Right forelimb (tissue), 1 donor: ENCODE measurements at regions not wholly inside any gene's neighbourhood (a gene's known extent, or its start where the extent isn't known, plus 50 kb on each side); places are given as distances from the start of the nearest gene placed in this dataset.

ENCODE experiments used
- DNase-seq: peaks from one replicate; pipeline ENCODE4 v3.0.0-alpha.2; 2018

DNA sequence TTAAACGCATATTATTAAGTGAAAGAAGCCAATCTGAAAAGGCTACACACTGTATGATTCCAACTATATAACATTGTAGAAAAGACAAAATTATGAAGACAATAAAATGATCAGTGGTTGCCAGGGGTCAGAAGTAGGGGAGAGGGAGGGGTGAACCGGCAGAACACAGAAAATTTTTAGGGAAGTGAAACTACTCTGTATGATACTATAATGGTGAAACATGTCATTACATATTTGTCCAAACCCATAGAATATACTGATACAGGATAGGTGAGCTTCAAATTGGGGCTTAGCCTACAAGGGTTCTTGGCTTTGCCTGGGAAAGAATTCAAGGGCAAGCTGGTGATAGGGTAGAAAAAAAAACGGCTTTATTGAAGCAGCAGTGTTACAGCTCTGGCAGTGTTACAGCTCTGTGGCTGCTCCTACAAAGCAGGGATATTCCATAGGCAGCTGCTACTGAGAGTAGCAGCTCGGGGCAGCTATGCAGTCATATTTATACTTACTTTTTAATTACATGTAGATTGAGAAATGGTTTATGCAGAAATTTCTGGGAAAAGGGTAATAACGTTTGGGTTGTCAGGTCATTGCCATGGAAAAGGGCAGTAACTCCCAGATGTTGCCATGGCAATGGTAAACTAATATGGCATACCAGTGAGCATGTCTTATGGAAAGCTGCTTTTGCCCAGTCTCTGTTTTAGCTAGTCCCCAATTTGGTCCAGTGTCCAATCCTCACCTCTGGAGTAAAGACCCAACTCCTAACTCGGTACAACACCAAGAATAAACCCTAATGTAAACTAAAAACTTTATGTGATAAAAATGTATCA, 125.1 kb upstream of the SLC25A36 start:
- no peak for DNase-seq

DNA sequence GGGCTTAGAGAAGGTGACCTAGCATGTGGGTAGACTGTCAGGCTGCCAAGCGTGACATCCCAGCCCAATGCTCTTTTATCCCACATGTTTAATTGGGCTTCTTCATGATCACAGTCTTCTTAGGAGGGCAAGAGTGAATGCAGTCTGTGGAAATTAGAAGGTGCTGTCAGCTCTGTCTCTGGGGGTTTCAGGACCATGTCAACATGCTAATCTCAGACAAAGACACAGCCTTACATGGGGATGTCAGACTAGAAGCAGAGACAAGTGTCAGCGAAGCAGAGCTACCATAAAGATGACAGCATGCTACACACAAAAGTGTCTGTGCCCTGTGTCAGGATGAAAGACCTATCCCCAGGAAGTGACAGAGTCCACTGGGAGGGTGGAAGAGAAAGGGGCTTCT, 120.1 kb upstream of the SLC25A36 start:
- DNase-seq = no peak

GRCh38 chr3:140822401-140823047, 119.1 kb upstream of the SLC25A36 start:
- no peak for DNase-seq

GRCh38 chr3:140823106-140823505, 118.5 kb upstream of the SLC25A36 start:
- DNase-seq = no peak

- no peak for DNase-seq
Observed at GRCh38 chr3:140827894-140828293, 113.7 kb upstream of the SLC25A36 start.

DNA sequence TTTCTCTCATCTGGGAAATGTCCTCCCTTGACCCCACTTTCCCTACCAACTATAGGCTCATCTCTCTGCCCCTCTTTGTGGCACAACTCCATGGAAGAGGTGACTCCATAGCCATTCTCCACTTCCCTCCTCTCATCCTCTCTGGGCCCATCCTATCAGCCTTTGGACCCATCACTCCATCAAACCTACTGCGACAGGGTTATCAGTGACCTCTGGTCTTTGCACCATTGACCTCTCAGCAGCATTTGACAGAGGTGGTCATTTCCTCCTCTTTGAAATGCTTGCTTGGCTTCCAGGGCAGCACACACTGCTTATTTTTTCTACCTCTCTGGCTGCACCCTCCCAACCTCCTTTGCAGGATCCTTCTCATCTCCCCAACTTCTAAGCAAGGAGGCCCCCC, 113.1 kb upstream of the SLC25A36 start:
- no peak for DNase-seq

DNA sequence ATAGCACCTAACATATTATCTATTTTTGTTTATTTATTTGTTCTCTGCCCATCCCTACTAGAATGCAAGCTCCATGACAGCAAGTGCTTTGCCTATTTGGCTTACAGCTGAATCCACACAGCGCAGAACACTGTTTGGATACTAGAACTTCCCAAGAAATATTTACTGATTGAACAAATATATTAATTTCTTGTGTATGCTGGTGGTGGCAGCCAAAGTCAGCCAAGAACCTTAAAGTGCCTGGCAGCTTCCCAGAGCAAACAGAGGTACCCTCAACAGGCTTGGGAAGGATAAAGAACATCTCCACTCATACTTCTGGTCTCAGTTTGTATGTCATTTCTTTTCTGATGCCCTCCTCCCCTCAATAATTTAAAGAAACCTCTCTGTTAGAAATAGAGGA, 111.8 kb upstream of the SLC25A36 start:
- DNase-seq = no peak

GRCh38 chr3:140830391-140830790, 111.2 kb upstream of the SLC25A36 start:
- no peak for DNase-seq

DNA sequence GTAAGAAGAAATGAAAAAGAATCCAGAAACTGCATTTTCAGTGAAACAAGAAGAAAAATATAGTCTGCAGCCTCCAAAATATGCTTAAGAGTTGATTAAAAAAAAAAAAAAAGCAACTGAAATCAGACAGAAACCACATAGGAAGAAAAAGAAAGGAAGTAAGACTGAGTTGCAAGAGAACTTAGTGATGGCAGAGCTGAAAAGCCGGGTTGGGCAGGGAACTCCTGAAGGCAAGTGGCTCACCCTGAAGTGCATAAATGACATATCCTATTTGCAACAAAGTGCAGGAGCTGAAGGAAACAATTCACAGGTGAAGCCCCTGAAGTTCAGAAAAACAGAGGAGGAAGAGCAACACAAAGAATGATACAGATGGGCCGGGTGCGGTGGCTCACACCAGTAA, 108.8 kb upstream of the SLC25A36 start:
- no peak for DNase-seq

DNA sequence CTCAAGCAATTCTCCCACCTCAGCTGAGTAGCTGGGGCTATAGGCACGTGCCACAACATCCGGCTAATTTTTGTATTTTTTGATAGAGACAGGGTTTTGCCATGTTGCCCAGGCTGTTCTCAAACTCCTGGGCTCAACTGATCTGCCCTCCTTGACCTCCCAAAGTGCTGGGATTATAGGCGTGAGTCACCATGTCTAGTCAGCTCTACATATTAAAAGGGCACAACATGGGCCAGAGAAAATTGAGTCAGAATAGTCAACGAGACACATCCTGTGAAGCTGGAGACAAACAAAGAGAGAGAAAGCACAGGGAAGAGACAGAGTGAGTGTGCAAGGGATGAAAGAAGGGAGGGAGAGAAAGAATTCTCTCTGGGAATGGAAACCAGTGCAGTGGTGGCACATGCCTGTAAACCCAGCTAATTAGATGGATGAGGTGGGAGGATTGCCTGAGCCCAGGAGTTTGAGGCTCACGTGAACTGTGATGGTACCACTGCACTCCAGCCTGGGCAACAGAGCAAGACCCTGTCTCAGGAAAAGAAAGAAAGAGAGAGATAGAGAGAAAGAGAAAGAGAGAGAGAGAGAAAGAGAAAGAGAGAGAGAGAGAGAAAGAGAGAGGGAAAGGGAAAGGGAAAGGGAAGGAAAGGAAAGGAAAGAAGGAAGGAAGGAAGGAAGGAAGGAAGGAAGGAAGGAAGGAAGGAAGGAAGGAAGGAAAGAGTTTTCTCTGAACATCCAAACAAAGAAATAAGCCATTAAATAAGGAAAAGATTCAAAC, 107.2 kb upstream of the SLC25A36 start:
- DNase-seq = no peak

DNA sequence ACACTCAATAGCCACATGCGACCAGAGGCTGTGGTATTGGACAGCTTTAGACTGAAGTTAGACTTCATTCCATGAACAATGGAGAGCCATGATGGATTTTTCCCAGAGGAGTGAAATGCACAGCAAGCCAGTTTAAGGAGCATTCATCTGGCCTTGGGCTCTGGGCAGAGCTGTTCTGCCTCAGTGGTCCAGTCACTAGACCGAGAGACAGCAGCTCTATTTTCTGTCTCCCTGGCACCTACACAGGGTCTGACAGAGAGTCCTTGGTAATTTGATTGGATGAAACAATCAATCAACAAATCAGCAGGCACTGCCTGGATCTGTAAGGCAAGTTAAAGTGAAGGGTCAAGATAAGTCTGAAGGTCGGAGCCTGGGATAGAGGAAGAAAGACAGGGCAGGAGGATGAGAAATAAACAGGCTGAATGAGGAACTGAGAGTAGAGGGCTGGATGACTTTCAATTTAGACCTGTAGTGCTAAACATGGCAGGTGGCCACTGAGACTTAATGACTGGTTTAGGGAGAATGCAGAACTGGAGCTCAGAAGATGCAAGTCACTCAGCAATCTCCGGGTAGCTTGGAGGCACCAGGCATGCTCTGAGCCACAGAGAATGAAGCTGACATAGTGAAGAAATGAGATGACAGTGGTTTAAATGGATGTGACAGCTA, 98.5 kb upstream of the SLC25A36 start:
- DNase-seq = no peak

GRCh38 chr3:140843656-140844055, 98.0 kb upstream of the SLC25A36 start:
- no peak for DNase-seq

- DNase-seq = no peak
Observed at GRCh38 chr3:140844072-140844471, 97.6 kb upstream of the SLC25A36 start.

GRCh38 chr3:140845882-140846281, 95.8 kb upstream of the SLC25A36 start:
- no peak for DNase-seq

DNA sequence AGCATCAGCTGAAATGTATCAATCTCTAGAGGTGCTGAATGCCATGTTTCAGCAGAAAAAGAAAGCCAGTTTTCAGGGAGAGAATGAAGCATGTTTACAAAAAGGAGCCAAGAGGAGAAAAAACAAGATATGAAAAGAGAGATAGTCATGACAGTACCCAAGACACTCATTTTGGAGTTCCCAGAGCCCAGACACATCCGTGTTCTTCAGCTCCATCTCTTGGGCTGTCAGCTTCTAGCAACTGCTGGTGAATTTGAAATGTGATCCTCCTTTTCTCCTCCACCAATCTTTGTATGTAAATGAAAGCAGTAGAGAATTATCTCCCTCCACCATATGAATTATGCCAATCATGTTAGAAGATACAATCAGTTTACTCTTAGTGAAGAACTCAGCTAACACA, 93.0 kb upstream of the SLC25A36 start:
- DNase-seq = no peak

GRCh38 chr3:140850210-140850955, 91.3 kb upstream of the SLC25A36 start:
- DNase-seq = no peak

- DNase-seq = no peak
Observed at GRCh38 chr3:140854961-140855360, 86.7 kb upstream of the SLC25A36 start.

- no peak for DNase-seq
Observed at GRCh38 chr3:140856905-140857304, 84.7 kb upstream of the SLC25A36 start.

GRCh38 chr3:140857993-140858392, 83.6 kb upstream of the SLC25A36 start:
- no peak for DNase-seq

GRCh38 chr3:140859592-140860336, 81.9 kb upstream of the SLC25A36 start:
- no peak for DNase-seq

- DNase-seq = peak; percentile 72
Observed at GRCh38 chr3:140863580-140864009, 78.0 kb upstream of the SLC25A36 start.

DNA sequence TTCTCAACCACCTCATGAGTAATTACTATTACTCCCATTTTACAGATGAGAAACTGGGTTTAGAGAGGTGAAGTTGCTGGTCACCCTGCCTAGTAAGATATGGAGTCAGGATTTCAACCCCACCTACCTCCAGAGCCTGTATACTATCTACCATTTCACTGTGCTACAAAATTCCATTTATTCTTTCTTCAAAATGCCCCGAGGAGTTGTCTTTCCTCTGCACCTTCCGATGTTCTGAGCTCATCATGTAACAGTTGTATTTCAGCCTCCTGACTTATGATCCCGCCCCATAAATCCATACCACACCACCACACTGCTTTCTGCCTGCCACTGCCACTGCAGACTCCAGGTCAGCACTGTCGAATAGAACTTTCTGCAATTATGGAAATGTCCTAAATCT, 71.3 kb upstream of the SLC25A36 start:
- no peak for DNase-seq
